ENCODE measurements at regions not wholly inside any gene's neighbourhood (a gene's known extent, or its start where the extent isn't known, plus 50 kb on each side); places are given as distances from the start of the nearest gene placed in this dataset.

DNA sequence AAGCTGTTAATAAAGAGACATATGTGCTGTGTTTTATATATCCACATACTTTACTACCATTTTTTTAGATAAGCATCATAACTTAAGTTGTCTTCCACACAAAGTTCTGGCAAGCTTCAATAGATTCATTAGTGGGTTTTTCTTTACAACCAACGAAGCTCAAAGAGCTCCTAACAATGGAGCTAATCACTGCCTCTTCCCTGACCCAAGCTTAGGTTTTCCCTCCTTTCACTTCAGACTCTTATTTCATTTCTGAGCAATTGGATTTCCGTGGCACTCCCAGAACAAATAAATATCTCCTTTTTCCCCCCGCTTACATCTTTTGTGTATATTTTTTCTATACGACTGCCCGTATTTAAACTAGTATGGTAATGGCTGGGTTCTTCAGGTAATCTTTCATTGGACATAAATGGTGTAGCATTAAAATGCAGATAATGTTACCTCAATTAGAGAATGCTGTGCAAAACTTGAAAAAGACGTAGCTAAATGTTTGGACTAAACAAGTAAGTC lies 275.5 kb upstream of the TMEM161B start:
- no peak for TF ChIP-seq PPARA (CRISPR knock-in tag; IDR thresholded peaks at IDR 0.05; ENCODE audit: borderline replicate concordance)
- no peak for TF ChIP-seq ZC3H10 (CRISPR knock-in tag; IDR thresholded peaks at IDR 0.05)
- TF ChIP-seq TOX (CRISPR knock-in tag; IDR thresholded peaks at IDR 0.05; ENCODE audit: borderline replicate concordance): no peak
- TF ChIP-seq CSRNP3 (CRISPR knock-in tag; IDR thresholded peaks at IDR 0.05): no peak
- TF ChIP-seq ISL1 (CRISPR knock-in tag; IDR thresholded peaks at IDR 0.05): no peak
- TF ChIP-seq ZFP30 (CRISPR knock-in tag; IDR thresholded peaks at IDR 0.05): no peak
- TF ChIP-seq TCF4 (CRISPR knock-in tag; IDR thresholded peaks at IDR 0.05; ENCODE audit: borderline replicate concordance): no peak
- no peak for TF ChIP-seq OSR1 (CRISPR knock-in tag; IDR thresholded peaks at IDR 0.05)
- TF ChIP-seq ESRRG (CRISPR knock-in tag; IDR thresholded peaks at IDR 0.05): no peak
- TF ChIP-seq, protein P1, sequence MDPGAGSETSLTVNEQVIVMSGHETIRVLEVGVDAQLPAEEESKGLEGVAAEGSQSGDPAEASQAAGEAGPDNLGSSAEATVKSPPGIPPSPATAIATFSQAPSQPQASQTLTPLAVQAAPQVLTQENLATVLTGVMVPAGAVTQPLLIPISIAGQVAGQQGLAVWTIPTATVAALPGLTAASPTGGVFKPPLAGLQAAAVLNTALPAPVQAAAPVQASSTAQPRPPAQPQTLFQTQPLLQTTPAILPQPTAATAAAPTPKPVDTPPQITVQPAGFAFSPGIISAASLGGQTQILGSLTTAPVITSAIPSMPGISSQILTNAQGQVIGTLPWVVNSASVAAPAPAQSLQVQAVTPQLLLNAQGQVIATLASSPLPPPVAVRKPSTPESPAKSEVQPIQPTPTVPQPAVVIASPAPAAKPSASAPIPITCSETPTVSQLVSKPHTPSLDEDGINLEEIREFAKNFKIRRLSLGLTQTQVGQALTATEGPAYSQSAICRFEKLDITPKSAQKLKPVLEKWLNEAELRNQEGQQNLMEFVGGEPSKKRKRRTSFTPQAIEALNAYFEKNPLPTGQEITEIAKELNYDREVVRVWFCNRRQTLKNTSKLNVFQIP (CRISPR knock-in tag; IDR thresholded peaks at IDR 0.05; ENCODE audit: borderline replicate concordance, low read depth): no peak
- no peak for TF ChIP-seq BACH2 (CRISPR knock-in tag; IDR thresholded peaks at IDR 0.05; ENCODE audit: borderline replicate concordance)
- no peak for TF ChIP-seq GLIS3 (CRISPR knock-in tag; IDR thresholded peaks at IDR 0.05)
- TF ChIP-seq ZFP3 (CRISPR knock-in tag; IDR thresholded peaks at IDR 0.05): no peak
- TF ChIP-seq ZNF70 (CRISPR knock-in tag; IDR thresholded peaks at IDR 0.05): no peak
- TF ChIP-seq, protein P2, sequence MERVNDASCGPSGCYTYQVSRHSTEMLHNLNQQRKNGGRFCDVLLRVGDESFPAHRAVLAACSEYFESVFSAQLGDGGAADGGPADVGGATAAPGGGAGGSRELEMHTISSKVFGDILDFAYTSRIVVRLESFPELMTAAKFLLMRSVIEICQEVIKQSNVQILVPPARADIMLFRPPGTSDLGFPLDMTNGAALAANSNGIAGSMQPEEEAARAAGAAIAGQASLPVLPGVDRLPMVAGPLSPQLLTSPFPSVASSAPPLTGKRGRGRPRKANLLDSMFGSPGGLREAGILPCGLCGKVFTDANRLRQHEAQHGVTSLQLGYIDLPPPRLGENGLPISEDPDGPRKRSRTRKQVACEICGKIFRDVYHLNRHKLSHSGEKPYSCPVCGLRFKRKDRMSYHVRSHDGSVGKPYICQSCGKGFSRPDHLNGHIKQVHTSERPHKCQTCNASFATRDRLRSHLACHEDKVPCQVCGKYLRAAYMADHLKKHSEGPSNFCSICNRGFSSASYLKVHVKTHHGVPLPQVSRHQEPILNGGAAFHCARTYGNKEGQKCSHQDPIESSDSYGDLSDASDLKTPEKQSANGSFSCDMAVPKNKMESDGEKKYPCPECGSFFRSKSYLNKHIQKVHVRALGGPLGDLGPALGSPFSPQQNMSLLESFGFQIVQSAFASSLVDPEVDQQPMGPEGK (CRISPR knock-in tag; IDR thresholded peaks at IDR 0.05; ENCODE audit: borderline replicate concordance): no peak
- no peak for TF ChIP-seq CSDC2 (CRISPR knock-in tag; IDR thresholded peaks at IDR 0.05)
- TF ChIP-seq ZNF8 (CRISPR knock-in tag; IDR thresholded peaks at IDR 0.05): no peak
- no peak for TF ChIP-seq RARB (CRISPR knock-in tag; IDR thresholded peaks at IDR 0.05)
- no peak for TF ChIP-seq ZNF565 (CRISPR knock-in tag; conservative IDR thresholded peaks at IDR 0.05; ENCODE audit: low read depth)
- no peak for TF ChIP-seq ARNTL (CRISPR knock-in tag; IDR thresholded peaks at IDR 0.05; ENCODE audit: borderline replicate concordance, low read depth)
- no peak for ATAC-seq

- TF ChIP-seq CSDC2 (CRISPR knock-in tag; IDR thresholded peaks at IDR 0.05) (no peak), TCF4 (CRISPR knock-in tag; IDR thresholded peaks at IDR 0.05; ENCODE audit: borderline replicate concordance) (no peak), ZNF8 (CRISPR knock-in tag; IDR thresholded peaks at IDR 0.05) (no peak), ZNF70 (CRISPR knock-in tag; IDR thresholded peaks at IDR 0.05) (no peak), ZNF565 (CRISPR knock-in tag; conservative IDR thresholded peaks at IDR 0.05; ENCODE audit: low read depth) (no peak), BACH2 (CRISPR knock-in tag; IDR thresholded peaks at IDR 0.05; ENCODE audit: borderline replicate concordance) (no peak), CSRNP3 (CRISPR knock-in tag; IDR thresholded peaks at IDR 0.05) (no peak), ARNTL (CRISPR knock-in tag; IDR thresholded peaks at IDR 0.05; ENCODE audit: borderline replicate concordance, low read depth) (no peak), SNAI2 (CRISPR knock-in tag; IDR thresholded peaks at IDR 0.05) (no peak), RARB (CRISPR knock-in tag; IDR thresholded peaks at IDR 0.05) (no peak), ESRRG (CRISPR knock-in tag; IDR thresholded peaks at IDR 0.05) (no peak), GLIS3 (CRISPR knock-in tag; IDR thresholded peaks at IDR 0.05) (no peak), ZFP30 (CRISPR knock-in tag; IDR thresholded peaks at IDR 0.05) (no peak), ZC3H10 (CRISPR knock-in tag; IDR thresholded peaks at IDR 0.05) (no peak), TOX (CRISPR knock-in tag; IDR thresholded peaks at IDR 0.05; ENCODE audit: borderline replicate concordance) (no peak), ZFP3 (CRISPR knock-in tag; IDR thresholded peaks at IDR 0.05) (no peak)
- TF ChIP-seq, protein P2 (CRISPR knock-in tag; IDR thresholded peaks at IDR 0.05; ENCODE audit: borderline replicate concordance): no peak
- TF ChIP-seq, protein P3, sequence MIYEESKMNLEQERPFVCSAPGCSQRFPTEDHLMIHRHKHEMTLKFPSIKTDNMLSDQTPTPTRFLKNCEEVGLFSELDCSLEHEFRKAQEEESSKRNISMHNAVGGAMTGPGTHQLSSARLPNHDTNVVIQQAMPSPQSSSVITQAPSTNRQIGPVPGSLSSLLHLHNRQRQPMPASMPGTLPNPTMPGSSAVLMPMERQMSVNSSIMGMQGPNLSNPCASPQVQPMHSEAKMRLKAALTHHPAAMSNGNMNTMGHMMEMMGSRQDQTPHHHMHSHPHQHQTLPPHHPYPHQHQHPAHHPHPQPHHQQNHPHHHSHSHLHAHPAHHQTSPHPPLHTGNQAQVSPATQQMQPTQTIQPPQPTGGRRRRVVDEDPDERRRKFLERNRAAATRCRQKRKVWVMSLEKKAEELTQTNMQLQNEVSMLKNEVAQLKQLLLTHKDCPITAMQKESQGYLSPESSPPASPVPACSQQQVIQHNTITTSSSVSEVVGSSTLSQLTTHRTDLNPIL (CRISPR knock-in tag; IDR thresholded peaks at IDR 0.05; ENCODE audit: low read depth): no peak
- TF ChIP-seq, protein P4, sequence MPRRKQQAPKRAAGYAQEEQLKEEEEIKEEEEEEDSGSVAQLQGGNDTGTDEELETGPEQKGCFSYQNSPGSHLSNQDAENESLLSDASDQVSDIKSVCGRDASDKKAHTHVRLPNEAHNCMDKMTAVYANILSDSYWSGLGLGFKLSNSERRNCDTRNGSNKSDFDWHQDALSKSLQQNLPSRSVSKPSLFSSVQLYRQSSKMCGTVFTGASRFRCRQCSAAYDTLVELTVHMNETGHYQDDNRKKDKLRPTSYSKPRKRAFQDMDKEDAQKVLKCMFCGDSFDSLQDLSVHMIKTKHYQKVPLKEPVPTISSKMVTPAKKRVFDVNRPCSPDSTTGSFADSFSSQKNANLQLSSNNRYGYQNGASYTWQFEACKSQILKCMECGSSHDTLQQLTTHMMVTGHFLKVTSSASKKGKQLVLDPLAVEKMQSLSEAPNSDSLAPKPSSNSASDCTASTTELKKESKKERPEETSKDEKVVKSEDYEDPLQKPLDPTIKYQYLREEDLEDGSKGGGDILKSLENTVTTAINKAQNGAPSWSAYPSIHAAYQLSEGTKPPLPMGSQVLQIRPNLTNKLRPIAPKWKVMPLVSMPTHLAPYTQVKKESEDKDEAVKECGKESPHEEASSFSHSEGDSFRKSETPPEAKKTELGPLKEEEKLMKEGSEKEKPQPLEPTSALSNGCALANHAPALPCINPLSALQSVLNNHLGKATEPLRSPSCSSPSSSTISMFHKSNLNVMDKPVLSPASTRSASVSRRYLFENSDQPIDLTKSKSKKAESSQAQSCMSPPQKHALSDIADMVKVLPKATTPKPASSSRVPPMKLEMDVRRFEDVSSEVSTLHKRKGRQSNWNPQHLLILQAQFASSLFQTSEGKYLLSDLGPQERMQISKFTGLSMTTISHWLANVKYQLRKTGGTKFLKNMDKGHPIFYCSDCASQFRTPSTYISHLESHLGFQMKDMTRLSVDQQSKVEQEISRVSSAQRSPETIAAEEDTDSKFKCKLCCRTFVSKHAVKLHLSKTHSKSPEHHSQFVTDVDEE (CRISPR knock-in tag; IDR thresholded peaks at IDR 0.05): no peak
- TF ChIP-seq, protein P1 (CRISPR knock-in tag; IDR thresholded peaks at IDR 0.05; ENCODE audit: borderline replicate concordance, low read depth): no peak
- ATAC-seq: no peak
Observed at GRCh38 chr5:88542786-88543185, 274.1 kb upstream of the TMEM161B start.
